ENCODE measurements at regions not wholly inside any gene's neighbourhood (a gene's known extent, or its start where the extent isn't known, plus 50 kb on each side); places are given as distances from the start of the nearest gene placed in this dataset.

GRCh38 chr6:145415616-145416015, 319.7 kb downstream of the EPM2A start:
- FAIRE-seq (no peak), DNase-seq (ENCODE audit: low spot score in 2 of 2) (no peak)

GRCh38 chr6:145420599-145420998, 314.7 kb downstream of the EPM2A start:
- no peak for FAIRE-seq
- DNase-seq (ENCODE audit: low spot score in 2 of 2): no peak

- FAIRE-seq: no peak
- no peak for DNase-seq (ENCODE audit: low spot score in 2 of 2)
These were observed 311.4 kb downstream of the EPM2A start for GRCh38 chr6:145423936-145424335.

- no peak for FAIRE-seq
These were observed 308.1 kb downstream of the EPM2A start for GRCh38 chr6:145427232-145427631.

GRCh38 chr6:145428706-145429105, 306.6 kb downstream of the EPM2A start:
- FAIRE-seq: no peak
- no peak for DNase-seq (ENCODE audit: low spot score in 2 of 2)

More at GRCh38 chr6:145427232-145427631, 308.1 kb downstream of the EPM2A start:
- DNase-seq (ENCODE audit: low spot score in 2 of 2): no peak

- DNase-seq (ENCODE audit: low spot score in 2 of 2): no peak
- FAIRE-seq: no peak
These were observed 293.2 kb downstream of the EPM2A start for GRCh38 chr6:145442110-145442509.

GRCh38 chr6:145445674-145446073, 289.6 kb downstream of the EPM2A start:
- FAIRE-seq (no peak), DNase-seq (ENCODE audit: low spot score in 2 of 2) (no peak)

GRCh38 chr6:145451029-145451428, 284.3 kb downstream of the EPM2A start:
- no peak for FAIRE-seq
- no peak for DNase-seq (ENCODE audit: low spot score in 2 of 2)

- DNase-seq (ENCODE audit: low spot score in 2 of 2) (no peak), FAIRE-seq (no peak)
These were observed 281.9 kb downstream of the EPM2A start for GRCh38 chr6:145453376-145453775.

- DNase-seq (ENCODE audit: low spot score in 2 of 2) (no peak), FAIRE-seq (no peak)
These were observed 281.3 kb downstream of the EPM2A start for GRCh38 chr6:145454006-145454405.

GRCh38 chr6:145457556-145457955, 277.8 kb downstream of the EPM2A start:
- no peak for FAIRE-seq

GRCh38 chr6:145468534-145468933, 266.8 kb downstream of the EPM2A start:
- FAIRE-seq (no peak), DNase-seq (ENCODE audit: low spot score in 2 of 2) (no peak)

More at GRCh38 chr6:145457556-145457955, 277.8 kb downstream of the EPM2A start:
- no peak for DNase-seq (ENCODE audit: low spot score in 2 of 2)

GRCh38 chr6:145469021-145469420, 266.3 kb downstream of the EPM2A start:
- DNase-seq (ENCODE audit: low spot score in 2 of 2): no peak

GRCh38 chr6:145475794-145476396, 259.4 kb downstream of the EPM2A start:
- FAIRE-seq: no peak
- DNase-seq (ENCODE audit: low spot score in 2 of 2): no peak

More at GRCh38 chr6:145469021-145469420, 266.3 kb downstream of the EPM2A start:
- no peak for FAIRE-seq

GRCh38 chr6:145480024-145480423, 255.3 kb downstream of the EPM2A start:
- DNase-seq (ENCODE audit: low spot score in 2 of 2) (no peak), FAIRE-seq (no peak)

GRCh38 chr6:145483191-145483996, 251.9 kb downstream of the EPM2A start:
- FAIRE-seq: no peak
- no peak for DNase-seq (ENCODE audit: low spot score in 2 of 2)

- no peak for DNase-seq (ENCODE audit: low spot score in 2 of 2)
- FAIRE-seq: no peak
These were observed 250.0 kb downstream of the EPM2A start for GRCh38 chr6:145485288-145485687.

GRCh38 chr6:145486306-145486705, 249.0 kb downstream of the EPM2A start:
- DNase-seq (ENCODE audit: low spot score in 2 of 2) (no peak), FAIRE-seq (no peak)

GRCh38 chr6:145489583-145489982, 245.7 kb downstream of the EPM2A start:
- no peak for FAIRE-seq

GRCh38 chr6:145490068-145490467, 245.3 kb downstream of the EPM2A start:
- FAIRE-seq: no peak
- DNase-seq (ENCODE audit: low spot score in 2 of 2): no peak

More at GRCh38 chr6:145489583-145489982, 245.7 kb downstream of the EPM2A start:
- DNase-seq (ENCODE audit: low spot score in 2 of 2): no peak

GRCh38 chr6:145491126-145491525, 244.2 kb downstream of the EPM2A start:
- DNase-seq (ENCODE audit: low spot score in 2 of 2) (no peak), FAIRE-seq (no peak)

- DNase-seq (ENCODE audit: low spot score in 2 of 2) (no peak), FAIRE-seq (no peak)
These were observed 238.3 kb downstream of the EPM2A start for GRCh38 chr6:145497006-145497405.
